OCI-LY3 (cell line): ENCODE measurements at regions not wholly inside any gene's neighbourhood (a gene's known extent, or its start where the extent isn't known, plus 50 kb on each side); places are given as distances from the start of the nearest gene placed in this dataset.

Experiments used
- H2AFZ ChIP-seq: fragments of 200-600, 300-600 bp; shearing (Covaris generic); 2 replicates; pipeline ENCODE4 v1.6.0; 2014; ENCODE audit warnings: antibody characterized with exemption, low read depth, low read length
- H3K27ac ChIP-seq: fragments of 200-600, 300-600 bp; sonication (generic); 2 replicates; pipeline ENCODE4 v1.5.1; 2014; ENCODE audit warnings: mild to moderate bottlenecking, low read length, moderate library complexity, mixed read lengths
- H3K27me3 ChIP-seq: fragments of 200-600, 300-600 bp; sonication (generic); 2 replicates; pipeline ENCODE4 v1.6.1; 2014; ENCODE audit warnings: low read depth, low read length, mixed read lengths
- H3K36me3 ChIP-seq: fragments of 200-600, 300-600 bp; sonication (generic); replicated peaks from 2 replicates; pipeline ENCODE3; 2014; ENCODE audit warnings: low read depth, low read length, mixed read lengths
- H3K4me1 ChIP-seq: fragments of 300-600, 200-600 bp; sonication (generic); 2 replicates; pipeline ENCODE4 v1.6.1; 2014; ENCODE audit warnings: low read length, mixed read lengths
- H3K4me2 ChIP-seq: fragments of 200-600, 300-600 bp; sonication (generic); 2 replicates; pipeline ENCODE4 v1.6.1; 2014; ENCODE audit warnings: low read length, mixed read lengths
- H3K4me3 ChIP-seq: fragments of 300-600, 200-600 bp; sonication (generic); 2 replicates; pipeline ENCODE4 v1.5.1; 2014; ENCODE audit warnings: antibody characterized with exemption, mild to moderate bottlenecking, low read length, moderate library complexity
- H3K79me2 ChIP-seq: fragments of 300-600, 200-600 bp; shearing (Covaris generic); 2 replicates; pipeline ENCODE4 v1.6.1; 2014; ENCODE audit warnings: mild to moderate bottlenecking, low read length, mixed read lengths
- H3K9ac ChIP-seq: fragments of 300-600, 200-600 bp; shearing (Covaris generic); 2 replicates; pipeline ENCODE4 v1.6.0; 2014; ENCODE audit warnings: mild to moderate bottlenecking, low read length, moderate library complexity
- H3K9me3 ChIP-seq: fragments of 200-600, 300-600 bp; shearing (Covaris generic); 2 replicates; pipeline ENCODE4 v1.6.1; 2014; ENCODE audit warnings: low read length, mixed read lengths; ENCODE audit not compliant: insufficient read depth
- H4K20me1 ChIP-seq: fragments of 200-600, 300-600 bp; sonication (generic); 2 replicates; pipeline ENCODE4 v1.6.1; 2016; ENCODE audit warnings: low read length, mixed read lengths; ENCODE audit not compliant: insufficient read depth
- EZH2phosphoT487 ChIP-seq: fragments of 200-600 bp; shearing (Covaris generic); IDR thresholded peaks from 2 replicates; pipeline ENCODE4 v1.6.1; 2018; ENCODE audit warnings: antibody characterized with exemption, mixed run types, low read depth
- TF ChIP-seq, protein P1 (sequence below): fragments of 200-600, 300-600 bp; sonication (generic); IDR thresholded peaks from 2 replicates; pipeline ENCODE4 v1.5.1; 2014; ENCODE audit warnings: antibody characterized with exemption, low read length, low read depth

DNA sequence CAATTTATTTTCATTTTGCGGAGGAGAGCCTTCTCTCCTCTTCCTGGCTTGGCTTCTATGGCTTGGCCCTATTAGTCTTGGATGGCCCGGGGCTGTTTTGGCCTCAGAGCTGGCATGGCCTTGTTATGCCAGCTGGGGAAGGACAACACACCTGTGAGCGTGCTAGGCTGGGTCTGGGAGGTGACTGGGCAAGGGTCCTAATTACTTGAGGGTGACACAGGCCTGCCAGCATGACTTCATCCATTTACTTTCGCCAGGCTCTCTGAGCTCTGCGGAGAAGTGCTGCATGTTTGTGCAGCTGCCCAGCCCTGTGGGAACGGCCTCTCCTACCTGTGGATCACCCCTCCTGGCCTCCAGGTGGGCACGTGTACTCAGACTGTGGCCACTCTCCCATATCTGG is 153.6 kb downstream of the SNX19 start:
- H3K79me2 ChIP-seq = no peaks in the 10 kb centered on the region
- H3K27me3 ChIP-seq = peaks cover 42% of the 10 kb centered on the region
- no peak overlapping the region for H2AFZ ChIP-seq
- H3K27ac ChIP-seq = no peak overlapping the region
- H3K9ac ChIP-seq = no peak overlapping the region
- no peaks in the 10 kb centered on the region for H4K20me1 ChIP-seq
- no peaks in the 10 kb centered on the region for H3K36me3 ChIP-seq
- no peak for TF ChIP-seq EZH2phosphoT487
- TF ChIP-seq, protein P1, sequence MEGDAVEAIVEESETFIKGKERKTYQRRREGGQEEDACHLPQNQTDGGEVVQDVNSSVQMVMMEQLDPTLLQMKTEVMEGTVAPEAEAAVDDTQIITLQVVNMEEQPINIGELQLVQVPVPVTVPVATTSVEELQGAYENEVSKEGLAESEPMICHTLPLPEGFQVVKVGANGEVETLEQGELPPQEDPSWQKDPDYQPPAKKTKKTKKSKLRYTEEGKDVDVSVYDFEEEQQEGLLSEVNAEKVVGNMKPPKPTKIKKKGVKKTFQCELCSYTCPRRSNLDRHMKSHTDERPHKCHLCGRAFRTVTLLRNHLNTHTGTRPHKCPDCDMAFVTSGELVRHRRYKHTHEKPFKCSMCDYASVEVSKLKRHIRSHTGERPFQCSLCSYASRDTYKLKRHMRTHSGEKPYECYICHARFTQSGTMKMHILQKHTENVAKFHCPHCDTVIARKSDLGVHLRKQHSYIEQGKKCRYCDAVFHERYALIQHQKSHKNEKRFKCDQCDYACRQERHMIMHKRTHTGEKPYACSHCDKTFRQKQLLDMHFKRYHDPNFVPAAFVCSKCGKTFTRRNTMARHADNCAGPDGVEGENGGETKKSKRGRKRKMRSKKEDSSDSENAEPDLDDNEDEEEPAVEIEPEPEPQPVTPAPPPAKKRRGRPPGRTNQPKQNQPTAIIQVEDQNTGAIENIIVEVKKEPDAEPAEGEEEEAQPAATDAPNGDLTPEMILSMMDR = no peak
- no peak overlapping the region for H3K4me3 ChIP-seq
- peaks cover 12% of the 10 kb centered on the region for H3K4me1 ChIP-seq
- no peak overlapping the region for H3K4me2 ChIP-seq
- no peaks in the 10 kb centered on the region for H3K9me3 ChIP-seq

- no peak overlapping the region for H3K27ac ChIP-seq
- TF ChIP-seq, protein P1 = no peak
- TF ChIP-seq EZH2phosphoT487 = no peak
- no peak overlapping the region for H3K9ac ChIP-seq
- no peak overlapping the region for H3K4me3 ChIP-seq
- peaks cover 42% of the 10 kb centered on the region for H3K27me3 ChIP-seq
- H3K4me1 ChIP-seq = peaks cover 12% of the 10 kb centered on the region
- H3K36me3 ChIP-seq = no peaks in the 10 kb centered on the region
- no peak overlapping the region for H2AFZ ChIP-seq
- no peak overlapping the region for H3K4me2 ChIP-seq
- H4K20me1 ChIP-seq = no peaks in the 10 kb centered on the region
- H3K79me2 ChIP-seq = no peaks in the 10 kb centered on the region
- H3K9me3 ChIP-seq = no peaks in the 10 kb centered on the region
Measured at GRCh38 chr11:130763087-130763980, 152.9 kb downstream of the SNX19 start.

DNA sequence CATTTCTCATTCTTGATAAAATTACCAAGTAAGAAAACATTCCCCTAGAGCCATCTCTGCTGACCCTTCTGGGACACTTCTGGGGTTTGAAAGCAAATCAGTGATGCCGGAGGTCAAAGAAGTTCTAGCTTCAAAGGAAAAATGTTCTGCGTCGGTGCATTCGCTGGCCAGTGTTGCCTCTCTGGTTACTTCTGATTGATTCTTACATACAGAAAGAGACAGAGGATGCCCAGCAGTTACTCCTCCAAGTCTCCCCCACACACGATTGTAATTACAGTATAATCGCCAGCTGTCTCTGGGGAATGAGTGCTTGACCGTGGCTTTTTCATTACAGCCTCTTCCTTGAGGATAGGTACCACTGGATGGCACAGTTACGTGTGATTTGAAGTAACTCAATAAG is 150.9 kb downstream of the SNX19 start:
- Histone ChIP-seq H3K9ac (no peak overlapping the region), H3K4me1 (peaks cover 12% of the 10 kb centered on the region), H4K20me1 (no peaks in the 10 kb centered on the region), H3K9me3 (no peaks in the 10 kb centered on the region), H2AFZ (no peak overlapping the region), H3K4me3 (no peak overlapping the region), H3K27ac (no peak overlapping the region), H3K27me3 (peaks cover 34% of the 10 kb centered on the region), H3K79me2 (no peaks in the 10 kb centered on the region), H3K4me2 (no peak overlapping the region), H3K36me3 (no peaks in the 10 kb centered on the region)
- TF ChIP-seq, protein P1 = no peak
- no peak for TF ChIP-seq EZH2phosphoT487

GRCh38 chr11:130765951-130766649 is 150.2 kb downstream of the SNX19 start:
- Histone ChIP-seq H2AFZ (no peak overlapping the region), H3K4me1 (peaks cover 12% of the 10 kb centered on the region), H4K20me1 (no peaks in the 10 kb centered on the region), H3K4me2 (peak overlapping the region; percentile 47), H3K79me2 (no peaks in the 10 kb centered on the region), H3K4me3 (0 out of 2 replicates have a peak overlapping the region, but pooled peaks have one; percentile 6), H3K9ac (no peak overlapping the region), H3K36me3 (no peaks in the 10 kb centered on the region), H3K27me3 (peaks cover 27% of the 10 kb centered on the region), H3K9me3 (no peaks in the 10 kb centered on the region), H3K27ac (no peak overlapping the region)
- TF ChIP-seq EZH2phosphoT487 = no peak
- TF ChIP-seq, protein P1 = no peak
